Upper lobe of right lung (tissue), 1 donor: ENCODE measurements at regions not wholly inside any gene's neighbourhood (a gene's known extent, or its start where the extent isn't known, plus 50 kb on each side); places are given as distances from the start of the nearest gene placed in this dataset.

ENCODE experiments used
- ATAC-seq: fragments of 200-7000 bp; cut with Tn5 transposase; one replicate; pipeline ENCODE4 v1.9.1; 2020; ENCODE audit warnings: mild to moderate bottlenecking, moderate library complexity
- DNase-seq: peaks from one replicate; pipeline ENCODE4 v3.0.0-alpha.2; 2020
- H3K27ac ChIP-seq: fragments of 200-600 bp; one replicate; pipeline ENCODE4 v1.8.0; 2022
- H3K27me3 ChIP-seq: fragments of 200-600 bp; one replicate; pipeline ENCODE4 v1.8.0; 2022; ENCODE audit warnings: mild to moderate bottlenecking
- H3K36me3 ChIP-seq: fragments of 200-600 bp; one replicate; pipeline ENCODE4 v1.8.0; 2022
- H3K4me1 ChIP-seq: fragments of 200-600 bp; one replicate; pipeline ENCODE4 v1.8.0; 2022
- H3K4me3 ChIP-seq: fragments of 200-600 bp; one replicate; pipeline ENCODE4 v1.8.0; 2022; ENCODE audit warnings: mild to moderate bottlenecking
- H3K9me3 ChIP-seq: fragments of 200-600 bp; one replicate; pipeline ENCODE4 v1.8.0; 2022
- intact Hi-C: fragments of 100-400 bp; cut with DNase I; formaldehyde crosslinking; loops from one replicate; pipeline ENCODE4 v1.11.0; 2022
- TF ChIP-seq, protein P1 (sequence below): fragments of 200-600 bp; IDR thresholded peaks from one replicate; pipeline ENCODE4 v1.8.0; 2022; ENCODE audit warnings: antibody characterized with exemption
- donor health status: DM: no; HTN: yes; CAD: no; lungs with severe emphysema.

- intact Hi-C loops: no loop called here
- ATAC-seq (no peak), DNase-seq (no peak)
- Histone ChIP-seq H3K27me3 (no peaks in the 10 kb centered on the region), H3K4me3 (no peak overlapping the region), H3K4me1 (no peaks in the 10 kb centered on the region), H3K27ac (no peak overlapping the region), H3K36me3 (no peaks in the 10 kb centered on the region), H3K9me3 (no peaks in the 10 kb centered on the region)
- TF ChIP-seq, protein P1, sequence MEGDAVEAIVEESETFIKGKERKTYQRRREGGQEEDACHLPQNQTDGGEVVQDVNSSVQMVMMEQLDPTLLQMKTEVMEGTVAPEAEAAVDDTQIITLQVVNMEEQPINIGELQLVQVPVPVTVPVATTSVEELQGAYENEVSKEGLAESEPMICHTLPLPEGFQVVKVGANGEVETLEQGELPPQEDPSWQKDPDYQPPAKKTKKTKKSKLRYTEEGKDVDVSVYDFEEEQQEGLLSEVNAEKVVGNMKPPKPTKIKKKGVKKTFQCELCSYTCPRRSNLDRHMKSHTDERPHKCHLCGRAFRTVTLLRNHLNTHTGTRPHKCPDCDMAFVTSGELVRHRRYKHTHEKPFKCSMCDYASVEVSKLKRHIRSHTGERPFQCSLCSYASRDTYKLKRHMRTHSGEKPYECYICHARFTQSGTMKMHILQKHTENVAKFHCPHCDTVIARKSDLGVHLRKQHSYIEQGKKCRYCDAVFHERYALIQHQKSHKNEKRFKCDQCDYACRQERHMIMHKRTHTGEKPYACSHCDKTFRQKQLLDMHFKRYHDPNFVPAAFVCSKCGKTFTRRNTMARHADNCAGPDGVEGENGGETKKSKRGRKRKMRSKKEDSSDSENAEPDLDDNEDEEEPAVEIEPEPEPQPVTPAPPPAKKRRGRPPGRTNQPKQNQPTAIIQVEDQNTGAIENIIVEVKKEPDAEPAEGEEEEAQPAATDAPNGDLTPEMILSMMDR: no peak
These were observed 97.6 kb upstream of the AGAP1 start for GRCh38 chr2:235396071-235396846.

- H3K27ac ChIP-seq: no peak overlapping the region
- DNase-seq (no peak), ATAC-seq (no peak)
- H3K9me3 ChIP-seq: no peaks in the 10 kb centered on the region
- no peaks in the 10 kb centered on the region for H3K27me3 ChIP-seq
- H3K4me1 ChIP-seq: no peaks in the 10 kb centered on the region
- no peaks in the 10 kb centered on the region for H3K36me3 ChIP-seq
- H3K4me3 ChIP-seq: no peak overlapping the region
- intact Hi-C loops: no loop called here
- TF ChIP-seq, protein P1: no peak
These were observed 95.5 kb upstream of the AGAP1 start for GRCh38 chr2:235398321-235398720.

GRCh38 chr2:235399895-235400294 lies 93.9 kb upstream of the AGAP1 start:
- intact Hi-C loops: no loop called here
- TF ChIP-seq, protein P1: no peak

GRCh38 chr2:235402422-235402821 lies 91.4 kb upstream of the AGAP1 start:
- Histone ChIP-seq H3K27ac (no peak overlapping the region), H3K36me3 (no peaks in the 10 kb centered on the region), H3K27me3 (no peaks in the 10 kb centered on the region), H3K4me1 (no peaks in the 10 kb centered on the region), H3K4me3 (no peak overlapping the region), H3K9me3 (no peaks in the 10 kb centered on the region)
- ATAC-seq (no peak), DNase-seq (no peak)
- TF ChIP-seq, protein P1: no peak
- intact Hi-C loops: no loop called here

More at GRCh38 chr2:235399895-235400294, 93.9 kb upstream of the AGAP1 start:
- Histone ChIP-seq H3K36me3 (no peaks in the 10 kb centered on the region), H3K27me3 (no peaks in the 10 kb centered on the region), H3K4me3 (no peak overlapping the region), H3K9me3 (no peaks in the 10 kb centered on the region), H3K27ac (no peak overlapping the region), H3K4me1 (no peaks in the 10 kb centered on the region)
- ATAC-seq (no peak), DNase-seq (no peak)

- no peak for ATAC-seq
- no peak overlapping the region for H3K4me3 ChIP-seq
These were observed 88.1 kb upstream of the AGAP1 start for GRCh38 chr2:235405612-235406361.

More at GRCh38 chr2:235405612-235406361, 88.1 kb upstream of the AGAP1 start:
- no peaks in the 10 kb centered on the region for H3K4me1 ChIP-seq
- intact Hi-C loops: no loop called here
- TF ChIP-seq, protein P1: no peak
- no peaks in the 10 kb centered on the region for H3K36me3 ChIP-seq
- no peaks in the 10 kb centered on the region for H3K27me3 ChIP-seq
- no peak for DNase-seq
- H3K9me3 ChIP-seq: no peaks in the 10 kb centered on the region
- no peak overlapping the region for H3K27ac ChIP-seq
